ENCODE measurements at regions not wholly inside any gene's neighbourhood (a gene's known extent, or its start where the extent isn't known, plus 50 kb on each side); places are given as distances from the start of the nearest gene placed in this dataset.
"Not testable (repeated sequence)": the region's sequence is repeated elsewhere in the genome, so short reads cannot be mapped to it uniquely, and the experiment has no call there.

- DNase-seq (ENCODE audit: low read depth in 4 of 4, low spot score in 3 of 4): no peak
Observed at GRCh38 chr1:73326663-73327062, 871.3 kb downstream of the LRRIQ3 start.

DNA sequence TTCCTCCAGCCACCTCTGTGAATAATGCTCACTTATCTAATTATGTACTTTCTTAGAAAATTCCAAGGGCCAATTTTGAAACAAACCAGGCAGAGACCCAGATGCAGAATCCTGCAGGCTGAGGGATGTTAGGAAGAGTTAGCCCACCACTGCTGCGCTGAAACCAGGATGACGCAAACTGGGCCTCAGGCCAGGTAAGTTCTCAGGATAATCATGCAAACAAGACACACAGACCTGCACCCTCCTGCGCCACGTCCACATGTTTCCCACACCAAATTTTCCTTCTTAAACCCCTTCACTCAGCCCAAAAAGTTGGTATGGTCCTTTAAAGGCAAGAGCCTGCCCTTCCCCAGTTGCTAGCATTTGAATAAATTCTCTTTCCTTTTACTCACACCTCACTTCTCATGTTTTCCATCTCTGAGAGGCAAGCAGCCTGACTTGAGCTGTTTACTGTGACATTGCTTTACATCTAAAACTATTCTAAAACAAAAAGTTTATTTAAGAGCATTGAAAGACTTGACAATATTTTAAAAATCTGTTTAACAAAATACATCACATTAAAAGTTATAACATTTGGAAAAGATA is 887.1 kb downstream of the LRRIQ3 start:
- DNase-seq (ENCODE audit: low read depth in 4 of 4, low spot score in 3 of 4): no peak

DNA sequence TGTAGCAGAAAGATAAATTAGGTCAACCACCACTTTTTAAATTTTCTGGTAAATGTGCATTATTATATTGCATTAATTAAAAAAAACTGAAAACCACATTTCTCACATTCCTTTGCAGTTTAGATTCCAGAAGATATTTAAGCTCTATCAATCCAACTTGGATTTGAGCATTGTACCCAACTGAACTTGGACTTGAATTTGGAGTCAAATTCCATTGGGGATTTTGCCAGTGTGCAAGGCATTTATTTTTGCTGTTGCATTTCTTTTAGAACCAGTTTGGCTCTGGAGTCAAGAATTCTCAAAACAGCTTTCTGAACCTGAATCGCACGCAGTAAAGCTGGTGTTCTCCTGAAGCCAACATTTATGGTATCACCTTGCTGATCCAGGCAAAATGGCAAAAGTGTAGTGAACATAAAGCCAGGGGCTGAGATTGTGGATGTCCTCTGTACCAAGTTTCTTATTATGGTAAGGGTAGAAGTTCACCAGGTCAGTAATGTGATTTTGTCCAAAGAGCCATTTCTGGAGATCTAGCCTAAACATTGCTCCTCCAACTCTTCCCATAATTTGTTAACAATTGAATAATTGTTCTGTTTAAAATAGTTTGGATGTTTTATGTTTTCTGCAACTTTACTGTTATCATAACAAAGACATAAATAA is 890.9 kb downstream of the LRRIQ3 start:
- DNase-seq (ENCODE audit: low read depth in 4 of 4, low spot score in 3 of 4): no peak

DNA sequence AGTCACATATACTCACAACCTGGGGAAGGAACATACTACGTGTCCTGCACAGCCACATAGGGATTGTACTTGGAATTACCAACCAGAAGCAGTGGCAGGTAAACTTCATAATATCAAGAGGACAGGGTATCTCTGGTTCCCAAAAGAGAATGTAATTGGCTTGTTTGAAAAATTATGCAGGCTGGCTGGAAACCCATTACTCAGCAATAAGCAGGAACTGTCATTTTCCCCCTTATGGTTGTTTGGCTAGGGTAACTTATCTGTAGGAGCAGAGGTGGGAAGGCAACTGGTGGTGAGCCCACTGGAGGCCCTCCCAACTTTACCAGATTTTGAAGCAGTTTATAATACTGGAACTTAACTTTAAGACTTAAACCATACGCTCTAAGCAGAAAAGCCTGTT is 924.1 kb downstream of the LRRIQ3 start:
- DNase-seq (ENCODE audit: low read depth in 4 of 4, low spot score in 3 of 4): no peak

GRCh38 chr1:73245196-73245595 is 952.8 kb downstream of the LRRIQ3 start:
- not testable (repeated sequence) for DNase-seq (ENCODE audit: low read depth in 4 of 4, low spot score in 3 of 4)

DNA sequence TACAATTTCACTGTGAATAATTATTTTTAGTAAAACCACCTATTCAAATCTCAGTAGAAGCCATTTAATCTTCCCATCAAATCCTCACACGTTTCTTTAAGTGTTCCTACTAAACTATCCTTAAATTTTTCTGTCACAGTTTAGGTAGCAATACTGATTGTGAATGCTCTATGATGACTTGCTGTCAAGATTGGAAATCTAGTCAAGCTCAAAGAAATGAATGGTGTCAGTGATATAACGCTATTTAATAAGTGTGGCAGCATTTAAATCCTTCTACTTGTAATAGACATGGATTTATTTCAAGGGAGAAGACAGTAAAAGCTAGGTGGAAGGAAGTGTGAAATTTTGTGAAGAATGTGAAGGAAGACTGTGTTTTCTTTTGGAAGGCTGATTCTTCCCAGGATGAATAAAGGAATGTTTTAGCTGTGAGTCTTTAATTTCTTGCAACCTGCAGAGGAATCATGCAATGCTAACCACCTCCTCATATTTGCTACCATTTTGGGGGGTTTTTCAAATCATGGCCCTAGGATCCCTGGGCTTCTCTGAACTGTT is 936.7 kb upstream of the NEGR1 start:
- no peak for DNase-seq (ENCODE audit: low read depth in 4 of 4, low spot score in 3 of 4)

- no peak for DNase-seq (ENCODE audit: low read depth in 4 of 4, low spot score in 3 of 4)
Observed at GRCh38 chr1:73205294-73205973, 923.1 kb upstream of the NEGR1 start.

DNA sequence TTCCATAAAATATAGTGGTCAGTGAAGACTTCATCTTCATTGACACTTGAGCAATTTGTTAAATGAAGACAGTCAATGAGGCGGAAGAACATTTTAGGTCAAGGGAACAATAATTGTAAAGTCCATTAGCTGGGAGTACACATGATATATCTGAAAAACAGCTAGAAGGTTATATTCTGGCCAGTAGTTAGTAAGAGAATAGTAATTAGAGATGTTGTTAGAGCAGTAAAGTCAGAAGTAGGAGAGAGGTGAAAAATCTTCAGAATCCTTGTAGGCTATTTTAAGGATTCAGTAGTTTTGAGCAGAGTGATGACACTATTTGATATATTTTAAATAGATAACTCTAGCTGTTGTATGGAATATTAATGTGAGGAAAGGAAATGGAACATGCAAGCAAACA is 915.6 kb upstream of the NEGR1 start:
- no peak for DNase-seq (ENCODE audit: low read depth in 4 of 4, low spot score in 3 of 4)

GRCh38 chr1:73194965-73195364 is 912.6 kb upstream of the NEGR1 start:
- no peak for DNase-seq (ENCODE audit: low read depth in 4 of 4, low spot score in 3 of 4)

GRCh38 chr1:73183581-73183980 is 901.2 kb upstream of the NEGR1 start:
- DNase-seq (ENCODE audit: low read depth in 4 of 4, low spot score in 3 of 4): not testable (repeated sequence)

DNA sequence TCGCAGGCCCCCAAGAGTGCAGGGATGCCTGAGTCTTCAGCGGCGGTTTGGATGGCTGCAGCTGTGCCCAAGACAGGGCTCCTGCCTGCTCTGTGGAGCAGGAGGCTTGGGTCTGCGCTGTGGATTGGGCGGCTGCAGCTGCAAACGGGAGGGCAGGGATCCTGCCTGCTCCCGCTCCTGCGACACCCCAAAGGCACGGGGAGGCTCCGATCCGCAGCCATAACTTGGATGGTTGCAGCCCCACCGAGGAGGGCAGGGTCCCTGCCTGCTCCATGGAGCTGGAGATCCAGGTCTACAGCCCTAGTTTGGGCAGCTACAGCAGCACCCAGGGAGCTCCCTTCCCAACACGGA is 898.8 kb upstream of the NEGR1 start:
- DNase-seq (ENCODE audit: low read depth in 4 of 4, low spot score in 3 of 4): no peak

GRCh38 chr1:73180397-73181189 is 898.3 kb upstream of the NEGR1 start:
- no peak for DNase-seq (ENCODE audit: low read depth in 4 of 4, low spot score in 3 of 4)

DNA sequence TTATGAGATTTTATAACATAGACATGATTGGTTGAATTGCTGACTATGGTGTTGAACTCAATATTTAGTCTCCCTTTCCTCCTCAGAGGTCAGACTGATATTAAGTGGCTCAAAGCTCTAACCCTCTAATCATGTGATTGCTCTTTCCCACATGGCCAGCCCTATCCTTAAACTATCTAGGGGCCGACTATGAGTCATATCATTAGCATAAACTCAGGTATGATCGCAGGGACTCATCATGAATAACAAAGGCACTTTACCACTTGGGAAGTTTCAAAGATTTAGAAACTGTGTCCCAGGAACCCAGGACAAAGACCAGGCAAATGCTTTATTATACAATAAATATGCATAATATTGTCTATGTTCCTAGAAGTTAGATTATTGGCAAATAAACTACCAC is 894.6 kb upstream of the NEGR1 start:
- no peak for DNase-seq (ENCODE audit: low read depth in 4 of 4, low spot score in 3 of 4)

GRCh38 chr1:73167009-73167657 is 884.8 kb upstream of the NEGR1 start:
- DNase-seq (ENCODE audit: low read depth in 4 of 4, low spot score in 3 of 4): no peak

GRCh38 chr1:73162564-73162963 is 880.2 kb upstream of the NEGR1 start:
- DNase-seq (ENCODE audit: low read depth in 4 of 4, low spot score in 3 of 4): no peak

DNA sequence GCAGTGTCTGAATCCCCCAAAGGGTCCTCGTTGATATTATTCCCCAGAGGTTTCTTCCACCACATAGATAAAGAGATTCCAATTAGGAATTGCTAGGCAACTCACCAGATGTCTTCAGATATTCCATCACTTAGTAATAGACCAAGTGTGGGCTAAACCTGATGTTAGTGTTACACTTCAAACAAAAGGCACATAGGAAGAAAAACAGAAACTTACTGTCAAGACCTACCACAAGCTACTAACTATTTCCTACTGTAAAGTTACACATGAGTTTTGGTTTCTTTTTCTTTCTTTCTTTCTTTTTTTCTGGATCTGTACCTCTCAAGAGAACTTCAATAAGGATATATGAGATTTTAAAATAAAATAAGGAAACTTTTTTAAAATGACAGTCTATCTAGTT is 879.1 kb upstream of the NEGR1 start:
- DNase-seq (ENCODE audit: low read depth in 4 of 4, low spot score in 3 of 4): no peak

DNA sequence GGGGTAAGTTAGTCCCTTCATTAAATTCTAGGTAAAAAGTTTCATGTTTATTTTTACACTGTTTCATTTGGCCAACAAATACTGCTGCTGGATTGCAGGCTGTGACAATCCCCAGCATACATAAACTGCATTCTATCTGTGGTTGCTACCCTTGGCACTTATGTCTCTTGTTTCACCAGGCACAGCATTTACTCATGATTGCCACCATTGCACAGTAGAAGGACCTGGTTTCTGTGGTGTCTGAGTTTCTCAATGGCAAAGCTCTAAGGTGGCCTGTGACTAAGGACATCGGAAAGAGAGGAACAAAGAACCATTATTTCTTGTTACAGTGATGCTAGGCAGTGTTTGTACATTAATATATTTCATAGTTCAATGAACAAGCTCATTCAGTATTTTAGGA is 878.4 kb upstream of the NEGR1 start:
- no peak for DNase-seq (ENCODE audit: low read depth in 4 of 4, low spot score in 3 of 4)

GRCh38 chr1:73144311-73144710 is 862.0 kb upstream of the NEGR1 start:
- DNase-seq (ENCODE audit: low read depth in 4 of 4, low spot score in 3 of 4): no peak

GRCh38 chr1:73136975-73137374 is 854.6 kb upstream of the NEGR1 start:
- DNase-seq (ENCODE audit: low read depth in 4 of 4, low spot score in 3 of 4): no peak

DNA sequence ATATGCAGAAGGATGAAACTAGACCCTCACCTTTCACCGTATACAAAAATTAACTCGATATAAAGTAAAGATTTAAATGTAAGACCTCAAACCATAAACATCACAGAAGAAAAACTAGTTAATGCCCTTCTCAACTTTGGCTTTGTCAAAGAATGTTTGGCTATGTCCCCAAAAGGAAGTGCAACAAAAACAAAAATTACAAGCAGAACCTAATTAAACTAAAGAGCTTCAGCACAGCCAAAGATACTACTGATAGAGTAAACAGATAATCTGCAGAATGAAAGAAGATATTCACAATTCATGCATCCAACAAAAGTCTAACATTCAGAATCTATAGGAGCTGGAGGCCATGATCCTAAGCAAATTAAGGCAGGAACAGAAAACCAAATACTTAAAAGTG is 824.6 kb upstream of the NEGR1 start:
- no peak for DNase-seq (ENCODE audit: low read depth in 4 of 4, low spot score in 3 of 4)

- DNase-seq (ENCODE audit: low read depth in 4 of 4, low spot score in 3 of 4): no peak
Observed at GRCh38 chr1:73105755-73106154, 823.4 kb upstream of the NEGR1 start.
